ENCODE measurements at regions not wholly inside any gene's neighbourhood (a gene's known extent, or its start where the extent isn't known, plus 50 kb on each side); places are given as distances from the start of the nearest gene placed in this dataset.
"Not testable (repeated sequence)": the region's sequence is repeated elsewhere in the genome, so short reads cannot be mapped to it uniquely, and the experiment has no call there.

DNA sequence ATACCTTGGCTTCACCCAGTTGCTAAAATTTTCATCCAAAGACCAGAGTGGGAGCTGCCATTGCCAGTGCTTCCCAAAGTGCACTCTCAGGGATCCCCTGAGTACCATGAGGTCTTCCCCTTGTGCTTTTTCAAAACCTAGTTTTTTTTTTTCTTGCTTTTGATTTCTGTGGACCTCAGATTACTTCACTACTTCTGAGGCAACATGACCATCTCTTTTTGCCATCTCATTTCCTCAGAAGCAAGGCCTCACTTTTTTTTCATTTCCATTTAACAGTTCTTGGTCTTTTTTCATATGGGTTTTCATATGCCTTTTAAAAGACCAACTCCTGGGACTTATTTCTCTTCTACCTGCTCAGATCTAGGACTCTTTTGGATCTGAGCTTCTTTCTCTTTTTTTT, 64.1 kb upstream of the MMS22L start:
- FAIRE-seq (no peak), DNase-seq (ENCODE audit: insufficient read length, low spot score) (no peak)
- TF ChIP-seq, protein P1, sequence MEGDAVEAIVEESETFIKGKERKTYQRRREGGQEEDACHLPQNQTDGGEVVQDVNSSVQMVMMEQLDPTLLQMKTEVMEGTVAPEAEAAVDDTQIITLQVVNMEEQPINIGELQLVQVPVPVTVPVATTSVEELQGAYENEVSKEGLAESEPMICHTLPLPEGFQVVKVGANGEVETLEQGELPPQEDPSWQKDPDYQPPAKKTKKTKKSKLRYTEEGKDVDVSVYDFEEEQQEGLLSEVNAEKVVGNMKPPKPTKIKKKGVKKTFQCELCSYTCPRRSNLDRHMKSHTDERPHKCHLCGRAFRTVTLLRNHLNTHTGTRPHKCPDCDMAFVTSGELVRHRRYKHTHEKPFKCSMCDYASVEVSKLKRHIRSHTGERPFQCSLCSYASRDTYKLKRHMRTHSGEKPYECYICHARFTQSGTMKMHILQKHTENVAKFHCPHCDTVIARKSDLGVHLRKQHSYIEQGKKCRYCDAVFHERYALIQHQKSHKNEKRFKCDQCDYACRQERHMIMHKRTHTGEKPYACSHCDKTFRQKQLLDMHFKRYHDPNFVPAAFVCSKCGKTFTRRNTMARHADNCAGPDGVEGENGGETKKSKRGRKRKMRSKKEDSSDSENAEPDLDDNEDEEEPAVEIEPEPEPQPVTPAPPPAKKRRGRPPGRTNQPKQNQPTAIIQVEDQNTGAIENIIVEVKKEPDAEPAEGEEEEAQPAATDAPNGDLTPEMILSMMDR (IDR thresholded peaks at IDR 0.05; ENCODE audit: insufficient read depth, missing control alignments), result no peak

DNA sequence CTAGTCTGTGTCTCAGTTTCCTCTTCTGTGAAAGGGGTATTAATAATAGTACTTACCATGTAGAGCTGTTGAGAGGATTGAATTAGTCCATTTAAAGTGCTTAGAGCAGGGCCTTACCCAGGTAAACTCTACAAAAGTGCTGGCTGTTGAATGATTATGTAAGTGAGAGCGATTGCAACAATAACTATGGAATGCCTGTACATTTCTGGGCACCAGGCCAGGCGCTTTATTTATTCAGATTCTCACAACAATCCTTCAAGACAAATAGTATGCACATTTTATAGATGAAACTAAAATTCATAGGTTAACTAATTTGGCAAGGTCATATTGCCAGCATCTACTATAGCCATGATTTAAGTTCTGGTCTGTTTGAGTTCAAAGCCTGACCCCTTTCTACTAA, 78.3 kb upstream of the MMS22L start:
- DNase-seq (ENCODE audit: insufficient read length, low spot score) (no peak), FAIRE-seq (no peak)
- TF ChIP-seq, protein P1 (IDR thresholded peaks at IDR 0.05; ENCODE audit: insufficient read depth, missing control alignments), result no peak

DNA sequence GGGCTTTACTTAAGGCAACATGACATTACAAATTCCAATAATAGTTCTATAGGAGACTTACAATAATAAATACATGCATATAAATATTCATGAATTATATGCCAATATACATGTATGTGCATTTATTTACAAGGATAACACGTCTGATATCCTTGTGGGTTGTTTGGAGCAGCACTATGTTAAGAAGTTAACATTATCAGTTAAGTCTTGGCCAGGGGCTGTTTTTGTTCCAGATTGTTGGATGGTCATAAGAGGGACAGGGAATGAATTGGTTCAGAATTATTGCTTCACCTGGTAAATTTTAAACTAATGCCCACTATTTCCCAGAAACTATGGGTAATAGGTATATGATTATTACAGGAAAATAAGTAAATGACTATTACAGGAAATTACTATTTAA, 81.3 kb upstream of the MMS22L start:
- no peak for DNase-seq (ENCODE audit: insufficient read length, low spot score)
- TF ChIP-seq, protein P1 (IDR thresholded peaks at IDR 0.05; ENCODE audit: insufficient read depth, missing control alignments), result no peak
- no peak for FAIRE-seq

DNA sequence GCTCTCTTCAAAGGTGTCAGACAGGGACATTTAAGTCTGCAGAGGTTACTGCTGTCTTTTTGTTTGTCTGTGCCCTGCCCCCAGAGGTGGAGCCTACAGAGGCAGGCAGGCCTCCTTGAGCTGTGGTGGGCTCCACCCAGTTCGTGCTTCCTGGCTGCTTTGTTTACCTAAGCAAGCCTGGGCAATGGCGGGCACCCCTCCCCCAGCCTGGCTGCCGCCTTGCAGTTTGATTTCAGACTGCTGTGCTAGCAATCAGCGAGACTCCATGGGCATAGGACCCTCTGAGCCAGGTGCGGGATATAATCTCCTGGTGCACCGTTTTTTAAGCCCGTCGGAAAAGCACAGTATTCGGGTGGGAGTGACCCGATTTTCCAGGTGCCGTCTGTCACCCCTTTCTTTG, 99.1 kb upstream of the MMS22L start:
- not testable (repeated sequence) for FAIRE-seq; DNase-seq (ENCODE audit: insufficient read length, low spot score)

DNA sequence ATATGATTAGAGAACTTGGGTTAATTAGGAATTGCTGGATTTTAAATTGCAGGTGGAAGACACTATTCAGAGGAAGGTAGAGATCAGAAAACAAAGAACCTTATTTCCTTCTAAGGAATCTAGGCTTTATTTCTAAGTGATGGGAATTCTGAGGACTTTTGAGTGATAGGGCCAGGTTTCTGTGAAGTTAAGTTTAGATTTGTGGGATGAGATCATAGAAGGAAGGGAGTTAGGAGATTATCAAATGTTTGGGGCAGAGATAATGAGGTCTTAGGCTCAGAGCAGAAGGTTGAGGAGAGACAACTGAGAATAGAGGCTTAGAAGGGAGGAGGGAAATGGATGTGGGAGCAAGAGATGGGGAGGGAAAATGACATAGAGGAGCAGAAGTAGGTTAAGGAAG, 109.7 kb upstream of the MMS22L start:
- TF ChIP-seq, protein P1 (IDR thresholded peaks at IDR 0.05; ENCODE audit: insufficient read depth, missing control alignments), result no peak
- DNase-seq (ENCODE audit: insufficient read length, low spot score), result no peak
- FAIRE-seq, result no peak

DNA sequence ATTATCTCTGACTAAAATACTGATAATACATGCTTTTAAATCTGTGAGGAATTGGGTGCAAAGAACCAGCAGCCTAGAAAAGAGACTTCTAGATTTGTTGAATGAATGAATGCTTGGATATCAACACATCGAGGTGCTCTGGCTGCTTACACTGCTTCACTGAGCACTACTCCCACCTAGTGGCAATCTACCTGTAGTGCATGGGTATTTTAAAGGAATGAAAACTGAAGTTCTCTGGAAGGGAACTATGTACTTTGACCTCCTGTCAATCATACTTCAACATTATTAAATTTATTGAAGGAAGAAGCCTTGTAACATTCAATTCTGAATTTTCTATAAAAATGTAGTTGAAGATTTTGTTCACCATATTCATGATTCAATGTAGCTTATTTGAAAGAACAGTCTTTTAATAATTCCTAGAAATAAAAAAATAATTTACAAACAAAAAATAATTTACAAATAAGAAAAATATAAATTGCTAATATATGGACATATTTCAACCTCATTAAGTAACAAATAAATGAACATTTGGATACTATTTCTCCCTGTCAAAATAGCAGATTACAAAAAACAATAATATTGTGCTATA, 111.2 kb upstream of the MMS22L start:
- TF ChIP-seq, protein P1 (IDR thresholded peaks at IDR 0.05; ENCODE audit: insufficient read depth, missing control alignments), result peak; percentile 93
- peak; percentile 82 for FAIRE-seq
- no peak for DNase-seq (ENCODE audit: insufficient read length, low spot score)

DNA sequence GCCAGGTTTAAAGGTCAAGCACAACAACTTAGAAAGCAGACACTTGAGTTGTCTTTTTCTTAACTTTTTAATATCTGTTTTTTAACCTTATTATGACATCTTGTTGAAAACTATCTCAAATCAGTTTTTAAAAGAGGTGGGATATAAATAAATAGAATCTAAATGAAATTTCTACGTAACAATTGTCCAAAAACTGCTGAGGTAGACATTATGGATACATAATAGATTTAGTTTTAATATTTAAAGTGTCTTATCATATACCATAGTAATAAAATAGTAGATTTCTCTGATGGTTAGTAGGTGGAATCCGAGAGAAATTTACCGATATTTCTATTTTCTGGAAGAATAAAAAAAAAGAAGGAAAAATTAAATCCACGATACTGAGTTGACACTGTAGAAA, 113.9 kb upstream of the MMS22L start:
- no peak for FAIRE-seq
- TF ChIP-seq, protein P1 (IDR thresholded peaks at IDR 0.05; ENCODE audit: insufficient read depth, missing control alignments), result no peak

DNA sequence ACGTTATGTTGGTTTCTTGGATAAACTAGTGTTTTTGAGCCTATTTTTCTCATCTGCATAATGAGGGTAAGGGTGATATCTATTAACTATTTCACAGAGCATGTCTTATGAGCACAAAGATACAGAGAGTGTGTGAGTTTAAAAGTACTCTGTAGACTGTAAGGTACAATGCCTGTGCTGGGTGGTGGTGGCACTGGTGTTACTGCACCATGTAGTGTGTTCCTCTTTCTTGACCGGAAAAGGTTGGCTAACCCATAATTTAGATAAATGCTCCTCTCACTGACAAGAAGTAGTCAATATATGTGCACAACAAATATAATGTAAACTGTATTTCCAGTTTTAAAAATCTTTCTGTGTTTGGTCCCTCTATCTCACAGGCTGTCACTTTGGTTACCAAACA, 116.2 kb upstream of the MMS22L start:
- TF ChIP-seq, protein P1 (IDR thresholded peaks at IDR 0.05; ENCODE audit: insufficient read depth, missing control alignments), result no peak
- no peak for DNase-seq (ENCODE audit: insufficient read length, low spot score)
- FAIRE-seq, result no peak

More for the DNA sequence above, 113.9 kb upstream of the MMS22L start:
- DNase-seq (ENCODE audit: insufficient read length, low spot score), result no peak
